K562 (cell line): ENCODE measurements at regions not wholly inside any gene's neighbourhood (a gene's known extent, or its start where the extent isn't known, plus 50 kb on each side); places are given as distances from the start of the nearest gene placed in this dataset.

ENCODE experiments used
- CTCF ChIP-seq, 3 experiments: IDR thresholded peaks in 2 of 3; conservative IDR thresholded peaks in 1 of 3; 2 replicates each; pipeline ENCODE4 v1.5.1; 2011 to 2012; ENCODE audit warnings: low read length in 3 of 3, mild to moderate bottlenecking in 3 of 3, control low read depth in 2 of 3, improper control_type of control experiment in 1 of 3, inconsistent platforms in 1 of 3, low read depth in 1 of 3, mixed read lengths in 1 of 3, moderate library complexity in 1 of 3; ENCODE audit not compliant: insufficient read depth in 2 of 3
- FOS ChIP-seq: IDR thresholded peaks from 3 replicates; pipeline ENCODE4 v1.6.1; 2011; ENCODE audit not compliant: insufficient read length; ENCODE audit errors: extremely low read depth
- KAT2B ChIP-seq: IDR thresholded peaks from one replicate; pipeline ENCODE4 v1.6.1; 2012; ENCODE audit warnings: low read depth, mild to moderate bottlenecking, control low read depth, inconsistent platforms, low read length, moderate library complexity
- KDM4B ChIP-seq, 2 experiments: fragments of 450-650 bp in 1 of 2; sonication (generic) in 1 of 2; IDR thresholded peaks; 2 replicates each; pipeline ENCODE4 v1.6.1; 2016 to 2017; ENCODE audit warnings: borderline replicate concordance in 2 of 2, antibody characterized with exemption in 1 of 2, low read depth in 1 of 2, mild to moderate bottlenecking in 1 of 2
- PCBP2 ChIP-seq: fragments of 200-400 bp; formaldehyde crosslinking; IDR thresholded peaks from 2 replicates; pipeline ENCODE4 v1.6.1; 2018; ENCODE audit warnings: low read length, low read depth, mild to moderate bottlenecking, moderate library complexity; ENCODE audit not compliant: poor library complexity, severe bottlenecking
- ZNF407 ChIP-seq: fragments of 450-650 bp; IDR thresholded peaks from 2 replicates; pipeline ENCODE4 v1.6.1; 2016; ENCODE audit warnings: low read depth
- ZNF639 ChIP-seq, 2 experiments: fragments of 200-800 bp in 1 of 2; sonication (Bioruptor generic) in 1 of 2; sonication (generic) in 1 of 2; formaldehyde crosslinking in 1 of 2; IDR thresholded peaks in 1 of 2; conservative IDR thresholded peaks in 1 of 2; 2 replicates each; pipeline versions ENCODE4 v1.5.0 to v1.6.1; 2016 to 2020; ENCODE audit warnings: missing compliant biosample characterization in 1 of 2, missing genetic modification characterization in 1 of 2, missing genetic modification reagents in 1 of 2

- TF ChIP-seq CTCF (IDR thresholded peaks at IDR 0.05 in 2 of 3, conservative IDR thresholded peaks at IDR 0.05 in 1 of 3; ENCODE audit: insufficient read depth in 2 of 3, low read depth in 1 of 3, low read length in 3 of 3) (no peak), KAT2B (no peak), ZNF407 (no peak), ZNF639 (CRISPR knock-in tag; conservative IDR thresholded peaks at IDR 0.05 in 1 of 2, IDR thresholded peaks at IDR 0.05 in 1 of 2) (no peak), PCBP2 (no peak), FOS (no peak), KDM4B (IDR thresholded peaks at IDR 0.05; ENCODE audit: borderline replicate concordance in 2 of 2, low read depth in 1 of 2) (no peak)
These were observed 212.2 kb upstream of the NRG3 start for GRCh38 chr10:81662837-81663236.
